ES-I3 (cell line): ENCODE measurements at regions not wholly inside any gene's neighbourhood (a gene's known extent, or its start where the extent isn't known, plus 50 kb on each side); places are given as distances from the start of the nearest gene placed in this dataset.
"Not testable (repeated sequence)": the region's sequence is repeated elsewhere in the genome, so short reads cannot be mapped to it uniquely, and the experiment has no call there.

Experiments used
- H3K36me3 ChIP-seq: 2 replicates; pipeline ENCODE4 v1.6.1; 2013; ENCODE audit warnings: mild to moderate bottlenecking, low read length, control low read depth, moderate library complexity; ENCODE audit not compliant: insufficient read depth
- H3K4me1 ChIP-seq: 2 replicates; pipeline ENCODE4 v1.6.1; 2013; ENCODE audit warnings: mild to moderate bottlenecking, control low read depth, low read length; ENCODE audit not compliant: insufficient read depth
- H3K9ac ChIP-seq: 2 replicates; pipeline ENCODE4 v1.6.1; 2013; ENCODE audit warnings: low read depth, mild to moderate bottlenecking, low read length, moderate library complexity
- H3K9me3 ChIP-seq: 2 replicates; pipeline ENCODE4 v1.6.1; 2013; ENCODE audit warnings: mild to moderate bottlenecking, low read length, moderate library complexity; ENCODE audit not compliant: control insufficient read depth, insufficient read depth

GRCh38 chr14:49297102-49297501 is 289.1 kb downstream of the RPS29 start:
- H3K9ac ChIP-seq = no peak overlapping the region
- H3K4me1 ChIP-seq = no peaks in the 10 kb centered on the region
- no peaks in the 10 kb centered on the region for H3K36me3 ChIP-seq
- no peaks in the 10 kb centered on the region for H3K9me3 ChIP-seq

GRCh38 chr14:49294621-49295148 is 291.5 kb downstream of the RPS29 start:
- no peaks in the 10 kb centered on the region for H3K9me3 ChIP-seq
- no peaks in the 10 kb centered on the region for H3K36me3 ChIP-seq
- no peak overlapping the region for H3K9ac ChIP-seq
- no peaks in the 10 kb centered on the region for H3K4me1 ChIP-seq

- no peaks in the 10 kb centered on the region for H3K4me1 ChIP-seq
- H3K9ac ChIP-seq = no peak overlapping the region
- H3K36me3 ChIP-seq = no peaks in the 10 kb centered on the region
- no peaks in the 10 kb centered on the region for H3K9me3 ChIP-seq
Observed at GRCh38 chr14:49287004-49287403, 299.2 kb downstream of the RPS29 start.

- Histone ChIP-seq H3K9me3 (no peaks in the 10 kb centered on the region), H3K4me1 (no peaks in the 10 kb centered on the region), H3K9ac (no peak overlapping the region), H3K36me3 (no peaks in the 10 kb centered on the region)
Observed at GRCh38 chr14:49286257-49286983, 299.8 kb downstream of the RPS29 start.

GRCh38 chr14:49280566-49280965 is 305.6 kb downstream of the RPS29 start:
- Histone ChIP-seq H3K4me1 (no peaks in the 10 kb centered on the region), H3K9ac (no peak overlapping the region), H3K36me3 (no peaks in the 10 kb centered on the region), H3K9me3 (no peaks in the 10 kb centered on the region)

- no peaks in the 10 kb centered on the region for H3K9me3 ChIP-seq
- H3K9ac ChIP-seq = no peak overlapping the region
- no peaks in the 10 kb centered on the region for H3K4me1 ChIP-seq
- H3K36me3 ChIP-seq = no peaks in the 10 kb centered on the region
Observed at GRCh38 chr14:49250517-49250916, 335.7 kb downstream of the RPS29 start.

- H3K9ac ChIP-seq = no peak overlapping the region
- no peaks in the 10 kb centered on the region for H3K9me3 ChIP-seq
- no peaks in the 10 kb centered on the region for H3K4me1 ChIP-seq
Observed at GRCh38 chr14:49250109-49250508, 336.1 kb downstream of the RPS29 start.

GRCh38 chr14:49249022-49249421 is 337.2 kb downstream of the RPS29 start:
- Histone ChIP-seq H3K4me1 (no peaks in the 10 kb centered on the region), H3K9me3 (no peaks in the 10 kb centered on the region), H3K9ac (no peak overlapping the region), H3K36me3 (no peaks in the 10 kb centered on the region)

More at GRCh38 chr14:49250109-49250508, 336.1 kb downstream of the RPS29 start:
- H3K36me3 ChIP-seq = no peaks in the 10 kb centered on the region

- H3K36me3 ChIP-seq, H3K4me1 ChIP-seq, H3K9me3 ChIP-seq, H3K9ac ChIP-seq: not testable (repeated sequence)
Observed at GRCh38 chr14:49243777-49244176, 342.4 kb downstream of the RPS29 start.

GRCh38 chr14:49240383-49240782 is 345.8 kb downstream of the RPS29 start:
- peaks cover 8% of the 10 kb centered on the region; the same call in 1 of the 2 replicates for H3K9me3 ChIP-seq
- H3K36me3 ChIP-seq = no peaks in the 10 kb centered on the region
- no peaks in the 10 kb centered on the region; the same call in 1 of the 2 replicates for H3K4me1 ChIP-seq
- no peak overlapping the region for H3K9ac ChIP-seq

- H3K9me3 ChIP-seq = no peaks in the 10 kb centered on the region
- H3K36me3 ChIP-seq = no peaks in the 10 kb centered on the region
- no peak overlapping the region for H3K9ac ChIP-seq
- H3K4me1 ChIP-seq = no peaks in the 10 kb centered on the region
Observed at GRCh38 chr14:49228552-49228951, 357.6 kb downstream of the RPS29 start.

- Histone ChIP-seq H3K4me1 (no peaks in the 10 kb centered on the region), H3K9ac (no peak overlapping the region), H3K9me3 (no peaks in the 10 kb centered on the region), H3K36me3 (no peaks in the 10 kb centered on the region)
Observed at GRCh38 chr14:49221316-49221715, 364.9 kb downstream of the RPS29 start.

GRCh38 chr14:49220492-49220891 is 365.7 kb downstream of the RPS29 start:
- H3K4me1 ChIP-seq = no peaks in the 10 kb centered on the region
- H3K9me3 ChIP-seq = no peaks in the 10 kb centered on the region
- H3K9ac ChIP-seq = no peak overlapping the region
- H3K36me3 ChIP-seq = no peaks in the 10 kb centered on the region

- Histone ChIP-seq H3K36me3 (no peaks in the 10 kb centered on the region), H3K9me3 (0 out of 2 replicates have a peak, but pooled peaks cover 3% of the 10 kb centered on the region), H3K4me1 (no peaks in the 10 kb centered on the region), H3K9ac (no peak overlapping the region)
Observed at GRCh38 chr14:49218436-49219092, 367.6 kb downstream of the RPS29 start.

GRCh38 chr14:49212721-49213120 is 373.5 kb downstream of the RPS29 start:
- 0 out of 2 replicates have a peak, but pooled peaks cover 3% of the 10 kb centered on the region for H3K9me3 ChIP-seq
- H3K36me3 ChIP-seq = no peaks in the 10 kb centered on the region
- no peak overlapping the region for H3K9ac ChIP-seq
- H3K4me1 ChIP-seq = no peaks in the 10 kb centered on the region
